ENCODE measurements at regions not wholly inside any gene's neighbourhood (a gene's known extent, or its start where the extent isn't known, plus 50 kb on each side); places are given as distances from the start of the nearest gene placed in this dataset.

DNA sequence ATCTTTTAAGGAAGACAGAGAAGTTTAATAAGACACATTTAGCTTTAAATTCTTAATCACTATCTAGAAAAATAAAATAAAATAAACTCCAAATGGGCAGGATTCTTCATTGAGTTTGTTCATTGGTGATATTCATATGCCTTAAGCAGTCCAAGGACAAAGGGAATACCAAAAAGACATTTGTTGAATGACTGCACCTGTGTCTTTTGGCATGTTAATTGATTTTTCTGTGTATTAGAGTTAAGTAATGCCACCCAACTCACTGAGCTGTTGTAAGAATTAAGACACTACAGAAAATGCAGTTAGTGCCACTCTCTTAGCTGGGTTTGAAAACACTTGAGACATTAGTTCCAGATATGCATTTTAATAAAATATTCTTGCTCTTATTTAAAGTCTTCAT lies 683.6 kb upstream of the ROBO1 start:
- TF ChIP-seq, protein P1, sequence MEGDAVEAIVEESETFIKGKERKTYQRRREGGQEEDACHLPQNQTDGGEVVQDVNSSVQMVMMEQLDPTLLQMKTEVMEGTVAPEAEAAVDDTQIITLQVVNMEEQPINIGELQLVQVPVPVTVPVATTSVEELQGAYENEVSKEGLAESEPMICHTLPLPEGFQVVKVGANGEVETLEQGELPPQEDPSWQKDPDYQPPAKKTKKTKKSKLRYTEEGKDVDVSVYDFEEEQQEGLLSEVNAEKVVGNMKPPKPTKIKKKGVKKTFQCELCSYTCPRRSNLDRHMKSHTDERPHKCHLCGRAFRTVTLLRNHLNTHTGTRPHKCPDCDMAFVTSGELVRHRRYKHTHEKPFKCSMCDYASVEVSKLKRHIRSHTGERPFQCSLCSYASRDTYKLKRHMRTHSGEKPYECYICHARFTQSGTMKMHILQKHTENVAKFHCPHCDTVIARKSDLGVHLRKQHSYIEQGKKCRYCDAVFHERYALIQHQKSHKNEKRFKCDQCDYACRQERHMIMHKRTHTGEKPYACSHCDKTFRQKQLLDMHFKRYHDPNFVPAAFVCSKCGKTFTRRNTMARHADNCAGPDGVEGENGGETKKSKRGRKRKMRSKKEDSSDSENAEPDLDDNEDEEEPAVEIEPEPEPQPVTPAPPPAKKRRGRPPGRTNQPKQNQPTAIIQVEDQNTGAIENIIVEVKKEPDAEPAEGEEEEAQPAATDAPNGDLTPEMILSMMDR (IDR thresholded peaks at IDR 0.05), result no peak
- TF ChIP-seq POLR2AphosphoS5 (IDR thresholded peaks at IDR 0.05), result no peak
- TF ChIP-seq POLR2A (IDR thresholded peaks at IDR 0.05), result no peak
- TF ChIP-seq EP300 (IDR thresholded peaks at IDR 0.05; ENCODE audit: low read depth), result no peak
